A549 (cell line): ENCODE measurements at regions not wholly inside any gene's neighbourhood (a gene's known extent, or its start where the extent isn't known, plus 50 kb on each side); places are given as distances from the start of the nearest gene placed in this dataset.
"Not testable (repeated sequence)": the region's sequence is repeated elsewhere in the genome, so short reads cannot be mapped to it uniquely, and the experiment has no call there.

Source experiments
- CTCF ChIP-seq: fragments of >200 bp; sonication (Bioruptor Twin); formaldehyde crosslinking; IDR thresholded peaks from 3 replicates; pipeline ENCODE4 v1.5.1; 2016
- EP300 ChIP-seq, 2 experiments: fragments of >200 bp; sonication (Bioruptor Twin); formaldehyde crosslinking; IDR thresholded peaks; 2 replicates in 1 of 2; 3 replicates in 1 of 2; pipeline ENCODE4 v1.6.1; 2016 to 2017
- FOSL2 ChIP-seq, 2 experiments: fragments of 450-650 bp in 1 of 2; fragments of >200 bp in 1 of 2; sonication (Bioruptor Twin) in 1 of 2; formaldehyde crosslinking; IDR thresholded peaks; 2 replicates each; pipeline versions ENCODE4 v1.5.0 to v1.6.1; 2016 to 2020; ENCODE audit warnings: mild to moderate bottlenecking in 1 of 2, moderate library complexity in 1 of 2
- GATA3 ChIP-seq: IDR thresholded peaks from 2 replicates; pipeline ENCODE4 v1.6.1; 2012; ENCODE audit warnings: borderline replicate concordance
- HOXB5 ChIP-seq: fragments of 250-450 bp; sonication (Bioruptor Pico); IDR thresholded peaks from 2 replicates; pipeline ENCODE4 v1.5.0; 2020; ENCODE audit warnings: mild to moderate bottlenecking, moderate library complexity
- NR3C1 ChIP-seq: fragments of >200 bp; sonication (Bioruptor Twin); formaldehyde crosslinking; IDR thresholded peaks from 3 replicates; pipeline ENCODE4 v1.6.1; 2017
- POLR2A ChIP-seq: IDR thresholded peaks from 2 replicates; pipeline ENCODE4 v1.6.1; 2012; ENCODE audit warnings: mild to moderate bottlenecking, low read length
- RCOR1 ChIP-seq: fragments of 150-350 bp; IDR thresholded peaks from 2 replicates; pipeline ENCODE4 v1.6.1; 2014; ENCODE audit warnings: antibody characterized with exemption, low read length, low read depth
- REST ChIP-seq: fragments of 200-600 bp; sonication (generic); IDR thresholded peaks from 2 replicates; pipeline ENCODE4 v1.6.1; 2016; ENCODE audit warnings: antibody characterized with exemption, mild to moderate bottlenecking, moderate library complexity
- ZFP36 ChIP-seq: fragments of 450-650 bp; IDR thresholded peaks from 2 replicates; pipeline ENCODE4 v1.6.1; 2014; ENCODE audit warnings: borderline replicate concordance; ENCODE audit not compliant: partially characterized antibody

DNA sequence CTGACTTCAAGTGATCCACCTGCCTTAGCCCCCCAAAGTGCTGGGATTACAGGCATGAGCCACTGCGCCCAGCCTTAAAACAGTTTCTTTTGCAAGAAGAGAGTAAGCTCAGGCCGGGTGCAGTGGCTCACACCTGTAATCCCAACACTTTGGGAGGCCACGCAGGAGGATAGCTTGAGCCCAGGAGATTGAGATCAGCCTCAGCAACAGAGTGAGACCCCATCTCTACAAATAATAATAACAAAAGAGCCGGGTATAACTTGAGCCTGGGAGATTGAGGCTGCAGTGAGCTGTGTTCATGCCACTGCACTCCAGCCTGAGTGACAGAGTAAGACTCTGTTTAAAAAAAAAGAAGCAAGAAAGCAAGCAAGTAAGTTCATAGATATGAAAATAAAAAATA, 482.9 kb downstream of the FAT4 start:
- not testable (repeated sequence) for TF ChIP-seq CTCF; HOXB5 (CRISPR knock-in tag); GATA3; POLR2A; REST; FOSL2 (IDR thresholded peaks at IDR 0.05); FOSL2 (CRISPR knock-in tag; IDR thresholded peaks at IDR 0.05); NR3C1; EP300 (IDR thresholded peaks at IDR 0.05); ZFP36; RCOR1
